Cardiac fibroblast (primary cell): ENCODE measurements at regions not wholly inside any gene's neighbourhood (a gene's known extent, or its start where the extent isn't known, plus 50 kb on each side); places are given as distances from the start of the nearest gene placed in this dataset.
A peak's percentile ranks its signal among the peaks of the same experiment; 100 is the strongest.

Experiments
- DNase-seq, 2 donors: peaks; one replicate each; pipeline versions ENCODE4 v3.0.0 to v3.0.0-alpha.2; 2010; ENCODE audit warnings: low read depth in 2 of 2
- H3K4me3 ChIP-seq, 2 donors: replicated peaks in 1 of 2; 1 replicate in 1 of 2; 2 replicates in 1 of 2; pipeline ENCODE4 v1.5.1; 2011; ENCODE audit warnings: low read depth in 2 of 2, low read length in 2 of 2, mild to moderate bottlenecking in 2 of 2, moderate library complexity in 1 of 2
- CTCF ChIP-seq: IDR thresholded peaks from one replicate; pipeline ENCODE4 v1.5.1; 2011; ENCODE audit warnings: low read depth, mild to moderate bottlenecking, low read length, inconsistent platforms

- H3K4me3 ChIP-seq: no peak overlapping the region
- no peak for TF ChIP-seq CTCF
- DNase-seq: peak; percentile 55 to 93
These were observed 326.5 kb upstream of the GBE1 start for GRCh38 chr3:82087958-82088357.

GRCh38 chr3:82085851-82086475 is 324.5 kb upstream of the GBE1 start:
- no peak for TF ChIP-seq CTCF
- H3K4me3 ChIP-seq: no peak overlapping the region
- DNase-seq: peak; percentile 14 to 41

DNA sequence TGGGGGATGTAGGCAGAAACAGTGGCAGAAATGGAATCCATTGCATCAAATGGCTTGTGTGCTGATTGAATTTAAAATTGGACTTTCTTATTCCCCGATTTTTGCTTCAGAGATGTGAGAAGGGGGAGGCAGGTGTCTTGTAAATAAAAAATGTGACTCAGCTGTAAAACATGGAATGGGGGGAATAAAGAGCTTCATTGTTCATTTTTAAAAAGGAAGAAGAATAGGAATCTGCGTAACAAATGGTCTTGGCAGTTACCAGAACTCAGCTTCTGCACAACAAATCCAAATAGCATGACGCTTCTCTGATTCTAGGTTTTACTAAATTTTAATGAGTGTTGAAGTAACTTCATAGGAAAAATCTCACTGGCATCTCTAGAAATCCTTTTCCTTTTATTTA is 323.9 kb upstream of the GBE1 start:
- DNase-seq: peak; percentile 22 to 49
- no peak for TF ChIP-seq CTCF

GRCh38 chr3:82084824-82085223 is 323.4 kb upstream of the GBE1 start:
- no peak for TF ChIP-seq CTCF
- no peak for DNase-seq
- no peak overlapping the region for H3K4me3 ChIP-seq

More for the DNA sequence above, 323.9 kb upstream of the GBE1 start:
- H3K4me3 ChIP-seq: no peak overlapping the region

DNA sequence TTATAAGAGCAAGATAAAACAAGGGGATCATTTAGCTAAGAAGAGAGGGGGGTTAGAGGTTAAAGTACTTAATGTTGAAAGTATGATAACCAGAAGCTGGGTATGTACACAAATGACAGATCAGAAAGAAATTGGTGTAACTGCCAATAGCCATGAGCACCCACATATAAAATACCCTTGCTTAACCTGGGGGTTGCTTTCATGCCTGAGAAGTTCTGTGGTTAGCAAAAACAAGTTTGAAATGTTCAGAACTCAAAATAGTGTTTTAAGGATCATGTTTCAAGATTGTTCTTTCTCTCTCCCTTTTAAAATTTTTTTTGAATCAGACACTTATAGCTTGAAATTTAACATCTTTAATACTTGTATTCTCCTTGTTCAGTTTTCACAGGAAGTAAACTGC is 321.4 kb upstream of the GBE1 start:
- TF ChIP-seq CTCF: no peak
- no peak overlapping the region for H3K4me3 ChIP-seq
- DNase-seq: no peak

- no peak for TF ChIP-seq CTCF
- no peak for DNase-seq
- H3K4me3 ChIP-seq: no peak overlapping the region
These were observed 319.9 kb upstream of the GBE1 start for GRCh38 chr3:82081351-82081750.

GRCh38 chr3:82080792-82081191 is 319.3 kb upstream of the GBE1 start:
- TF ChIP-seq CTCF: no peak
- DNase-seq: no peak
- no peak overlapping the region for H3K4me3 ChIP-seq
